Ureter (tissue), 1 donor: ENCODE measurements at regions not wholly inside any gene's neighbourhood (a gene's known extent, or its start where the extent isn't known, plus 50 kb on each side); places are given as distances from the start of the nearest gene placed in this dataset.
A peak's percentile ranks its signal among the peaks of the same experiment; 100 is the strongest.

Experiments
- DNase-seq: peaks from one replicate; pipeline ENCODE4 v3.0.0-alpha.2; 2020; ENCODE audit warnings: low spot score
- donor health status: DM: yes; HTN: yes; CAD: no.

DNA sequence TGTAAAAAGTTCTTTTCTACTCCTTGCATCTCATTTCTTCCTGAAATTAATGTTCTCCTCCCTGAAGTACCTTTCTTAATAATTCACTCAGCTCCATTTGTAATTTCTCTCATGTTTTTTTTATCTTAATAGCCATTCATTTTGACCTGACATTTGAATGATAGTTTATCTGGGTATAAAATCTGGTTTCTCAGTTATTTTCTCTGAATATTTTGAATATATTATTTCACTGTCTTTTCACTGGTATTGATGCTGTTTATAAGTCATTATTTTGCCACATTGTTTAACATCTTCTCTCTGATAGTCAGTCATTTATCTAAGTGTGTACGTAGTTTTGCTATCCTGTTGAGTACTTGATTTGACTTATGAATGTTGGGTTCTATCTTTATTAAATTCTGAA is 68.8 kb upstream of the ARHGAP18 start:
- DNase-seq: no peak

- DNase-seq: no peak
These were observed 67.4 kb upstream of the ARHGAP18 start for GRCh38 chr6:129777371-129777770.

DNA sequence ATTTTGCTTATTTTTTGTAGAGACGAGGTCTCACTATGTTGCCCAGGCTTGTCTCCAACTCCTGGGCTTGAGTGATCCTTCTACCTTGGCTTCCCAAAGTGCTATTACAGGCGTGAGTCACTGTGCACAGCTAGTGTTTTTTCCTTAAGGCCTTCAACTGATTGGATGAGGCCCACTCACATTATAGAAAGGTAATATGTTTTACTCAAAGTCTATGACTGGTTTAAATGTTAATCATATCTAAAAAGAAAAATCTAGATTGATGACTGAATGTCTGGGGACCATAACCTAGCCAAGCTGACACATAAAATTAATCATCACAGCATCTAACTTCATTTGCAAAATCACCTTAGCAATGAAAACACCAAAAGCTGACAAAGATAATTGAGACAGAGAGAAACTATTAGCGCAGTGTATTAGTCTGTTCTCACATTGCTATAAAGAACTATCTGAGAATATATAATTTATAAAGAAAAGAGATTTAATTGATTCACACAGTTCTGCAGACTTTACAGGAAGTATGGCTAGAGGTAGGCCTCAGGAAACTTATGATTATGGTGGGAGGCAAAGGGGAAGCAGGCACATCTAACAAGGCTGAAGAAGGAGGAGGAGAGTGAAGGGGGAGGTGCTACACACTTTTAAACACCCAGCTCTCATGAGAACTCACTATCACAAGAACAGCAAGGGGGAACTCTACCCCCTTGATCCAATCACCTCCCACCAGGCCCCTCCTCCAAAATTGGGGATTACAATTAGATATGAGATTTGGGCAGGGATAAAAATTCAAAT is 66.8 kb upstream of the ARHGAP18 start:
- no peak for DNase-seq

DNA sequence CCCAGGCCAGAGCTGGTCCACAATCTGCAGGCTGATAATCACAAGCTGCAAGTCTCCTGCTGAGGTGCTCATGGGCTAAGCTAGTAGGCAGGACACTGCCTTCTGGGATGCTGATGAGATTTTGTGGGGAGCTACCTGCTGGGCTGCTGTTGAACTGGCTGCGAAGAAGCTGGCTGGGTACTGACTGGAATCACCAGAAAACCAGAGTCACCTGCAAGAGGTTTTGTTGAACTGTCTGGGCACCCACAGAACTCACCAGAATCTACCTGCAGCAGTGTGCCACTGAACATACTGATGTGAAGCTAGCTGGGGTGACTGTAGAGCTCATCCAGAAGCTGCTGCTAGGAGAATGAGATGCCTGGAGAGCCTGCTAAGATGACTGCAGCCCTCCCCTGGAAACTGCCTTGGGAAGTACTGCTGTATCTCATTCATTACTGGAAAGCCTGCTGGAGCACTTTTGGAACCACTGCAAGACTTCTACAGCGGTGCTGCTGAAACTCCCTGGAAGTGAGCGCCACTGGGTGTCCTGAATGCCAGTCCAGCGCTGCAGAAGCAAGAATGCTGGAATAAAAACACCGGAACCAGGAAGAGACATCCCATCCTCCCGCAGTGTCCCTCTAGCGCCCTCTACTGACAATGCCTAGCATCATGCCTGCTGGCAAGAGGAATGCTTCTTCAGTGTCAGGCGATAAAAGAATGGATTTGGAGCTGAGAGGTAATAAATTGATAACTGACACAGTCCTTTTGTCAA is 64.9 kb upstream of the ARHGAP18 start:
- DNase-seq: peak; percentile 60

- no peak for DNase-seq
These were observed 63.3 kb upstream of the ARHGAP18 start for GRCh38 chr6:129773304-129773703.

GRCh38 chr6:129771678-129772077 is 61.7 kb upstream of the ARHGAP18 start:
- DNase-seq: no peak

GRCh38 chr6:129767776-129768485 is 58.0 kb upstream of the ARHGAP18 start:
- no peak for DNase-seq

GRCh38 chr6:129766959-129767728 is 57.2 kb upstream of the ARHGAP18 start:
- no peak for DNase-seq

DNA sequence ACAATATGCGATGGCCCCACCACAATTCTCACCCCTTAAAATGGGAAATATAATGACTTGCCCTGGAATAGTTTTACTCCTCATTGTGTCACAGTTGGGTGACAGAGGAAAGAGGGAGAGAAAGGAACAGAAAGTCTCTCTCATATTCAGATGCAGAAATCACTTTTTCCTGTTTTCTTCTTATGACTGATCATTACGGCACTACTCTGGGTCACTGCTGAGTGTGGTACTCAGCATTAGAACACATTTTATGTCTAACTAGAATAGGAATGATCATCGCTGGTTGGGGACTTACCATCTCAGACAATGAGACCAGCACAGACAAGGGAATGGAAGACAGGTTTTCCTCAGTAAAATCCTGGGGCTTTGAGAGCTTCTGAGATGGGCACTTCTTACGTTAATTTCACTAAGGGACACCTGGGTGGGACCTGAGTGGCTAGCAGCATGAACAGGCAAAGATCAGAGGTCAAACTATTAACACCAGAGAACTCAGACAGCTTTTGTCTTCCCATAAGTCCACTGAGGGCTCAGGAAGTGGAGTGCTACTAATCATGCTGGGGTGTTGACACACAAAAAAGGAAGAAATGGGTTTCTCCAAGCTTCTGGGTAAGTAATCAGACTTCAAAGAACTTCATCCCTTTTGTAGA is 54.9 kb upstream of the ARHGAP18 start:
- DNase-seq: no peak

GRCh38 chr6:129759796-129760605 is 50.0 kb upstream of the ARHGAP18 start:
- no peak for DNase-seq
